ENCODE measurements at regions not wholly inside any gene's neighbourhood (a gene's known extent, or its start where the extent isn't known, plus 50 kb on each side); places are given as distances from the start of the nearest gene placed in this dataset.

- Histone ChIP-seq H3K36me3 (replicated peaks) (no peaks in the 10 kb centered on the region), H3K27me3 (replicated peaks) (no peaks in the 10 kb centered on the region), H3K4me3 (ENCODE audit: low read depth, low read length) (no peak overlapping the region), H3K27ac (no peak overlapping the region)
- no peak for DNase-seq
- TF ChIP-seq CTCF (IDR thresholded peaks at IDR 0.05; ENCODE audit: low read depth, low read length, missing control alignments): no peak
- in situ Hi-C loops (cut with HindIII; ENCODE audit: low pct_ligation_motif_present, low sequenced_read_pairs): no loop called here
Observed at GRCh38 chr2:187214306-187214705, 233.7 kb downstream of the CALCRL start.

DNA sequence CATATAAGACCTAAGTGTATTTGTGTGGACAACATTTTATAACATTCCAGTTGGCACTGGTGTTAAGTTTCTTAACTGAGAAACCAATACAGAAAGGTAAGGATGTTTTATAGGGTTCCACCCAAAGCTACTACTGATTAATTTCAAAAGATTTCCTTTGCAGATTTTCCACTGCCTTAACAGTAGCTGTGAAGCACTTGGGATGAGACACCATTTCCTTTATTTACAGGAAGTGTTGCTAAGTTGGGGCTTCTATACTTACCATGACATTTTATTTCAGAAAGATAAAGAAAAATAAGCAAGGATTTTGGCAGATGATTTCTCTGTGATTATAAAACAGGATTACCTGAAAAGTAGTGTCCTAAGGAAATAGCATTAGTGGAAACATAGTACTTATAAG lies 234.3 kb downstream of the CALCRL start:
- no peak for TF ChIP-seq CTCF (IDR thresholded peaks at IDR 0.05; ENCODE audit: low read depth, low read length, missing control alignments)
- no peak for DNase-seq
- Histone ChIP-seq H3K36me3 (replicated peaks) (no peaks in the 10 kb centered on the region), H3K4me3 (ENCODE audit: low read depth, low read length) (no peak overlapping the region), H3K27me3 (replicated peaks) (no peaks in the 10 kb centered on the region), H3K27ac (no peak overlapping the region)
- in situ Hi-C loops (cut with HindIII; ENCODE audit: low pct_ligation_motif_present, low sequenced_read_pairs): no loop called here

GRCh38 chr2:187210726-187211125 lies 237.3 kb downstream of the CALCRL start:
- no peak overlapping the region for H3K4me3 ChIP-seq (ENCODE audit: low read depth, low read length)
- no peak for DNase-seq
- no peak overlapping the region for H3K27ac ChIP-seq
- in situ Hi-C loops (cut with HindIII; ENCODE audit: low pct_ligation_motif_present, low sequenced_read_pairs): no loop called here
- no peaks in the 10 kb centered on the region for H3K36me3 ChIP-seq (replicated peaks)
- no peak for TF ChIP-seq CTCF (IDR thresholded peaks at IDR 0.05; ENCODE audit: low read depth, low read length, missing control alignments)
- H3K27me3 ChIP-seq (replicated peaks): no peaks in the 10 kb centered on the region

GRCh38 chr2:187208199-187208785 lies 239.8 kb downstream of the CALCRL start:
- H3K27ac ChIP-seq: no peak overlapping the region
- DNase-seq: no peak
- H3K27me3 ChIP-seq (replicated peaks): no peaks in the 10 kb centered on the region
- TF ChIP-seq CTCF (IDR thresholded peaks at IDR 0.05; ENCODE audit: low read depth, low read length, missing control alignments): no peak
- no peak overlapping the region for H3K4me3 ChIP-seq (ENCODE audit: low read depth, low read length)
- H3K36me3 ChIP-seq (replicated peaks): no peaks in the 10 kb centered on the region
- in situ Hi-C loops (cut with HindIII; ENCODE audit: low pct_ligation_motif_present, low sequenced_read_pairs): no loop called here

DNA sequence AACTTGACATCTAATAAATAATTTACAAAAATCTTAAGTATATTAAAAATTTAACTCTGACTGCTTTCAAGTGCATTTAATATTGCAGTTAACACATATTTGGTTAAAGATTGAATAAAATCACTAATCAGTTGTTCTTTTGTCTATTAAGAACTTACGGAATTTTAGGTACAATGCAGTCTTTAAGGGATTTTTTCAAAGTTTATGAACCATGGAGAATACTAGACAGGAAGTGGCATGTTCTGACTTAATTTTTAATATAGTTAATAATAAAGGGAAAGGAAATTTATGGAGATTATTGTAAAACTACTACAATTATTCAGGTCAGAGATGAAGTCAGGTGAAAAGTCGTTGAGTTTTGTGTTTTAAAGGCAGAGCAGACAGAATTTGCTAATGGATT lies 240.9 kb downstream of the CALCRL start:
- no peak for DNase-seq
- TF ChIP-seq CTCF (IDR thresholded peaks at IDR 0.05; ENCODE audit: low read depth, low read length, missing control alignments): no peak
- H3K27me3 ChIP-seq (replicated peaks): no peaks in the 10 kb centered on the region
- H3K27ac ChIP-seq: no peak overlapping the region
- in situ Hi-C loops (cut with HindIII; ENCODE audit: low pct_ligation_motif_present, low sequenced_read_pairs): no loop called here
- H3K4me3 ChIP-seq (ENCODE audit: low read depth, low read length): no peak overlapping the region
- no peaks in the 10 kb centered on the region for H3K36me3 ChIP-seq (replicated peaks)

DNA sequence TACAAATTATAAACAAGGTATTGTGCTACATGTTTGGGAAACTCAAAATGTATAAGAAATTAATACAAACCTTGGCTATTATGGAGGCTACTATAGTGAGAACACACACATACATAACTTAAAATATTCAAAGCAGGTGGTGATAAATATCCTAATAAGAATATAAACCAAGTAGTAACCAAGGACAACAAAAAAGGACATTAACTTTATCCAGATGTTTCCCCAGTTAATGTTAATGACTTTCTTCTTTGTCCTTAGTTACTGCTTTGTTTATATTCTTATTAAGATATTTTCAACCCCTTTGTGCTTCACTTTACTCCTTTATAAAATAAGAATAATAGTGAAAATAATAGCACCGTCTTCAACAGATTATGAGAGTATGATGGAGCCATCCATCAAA lies 241.6 kb downstream of the CALCRL start:
- in situ Hi-C loops (cut with HindIII; ENCODE audit: low pct_ligation_motif_present, low sequenced_read_pairs): no loop called here
- Histone ChIP-seq H3K36me3 (replicated peaks) (no peaks in the 10 kb centered on the region), H3K27me3 (replicated peaks) (no peaks in the 10 kb centered on the region), H3K4me3 (ENCODE audit: low read depth, low read length) (no peak overlapping the region), H3K27ac (no peak overlapping the region)
- no peak for DNase-seq
- TF ChIP-seq CTCF (IDR thresholded peaks at IDR 0.05; ENCODE audit: low read depth, low read length, missing control alignments): no peak

Data from brain microvascular endothelial cell (primary cell).